Lower lobe of right lung (tissue), 2 donors: ENCODE measurements at regions not wholly inside any gene's neighbourhood (a gene's known extent, or its start where the extent isn't known, plus 50 kb on each side); places are given as distances from the start of the nearest gene placed in this dataset.

Source experiments
- ATAC-seq, 2 donors: fragments of 200-7000 bp; cut with Tn5 transposase; one replicate each; pipeline ENCODE4 v1.9.1; 2020 to 2022; ENCODE audit warnings: mild to moderate bottlenecking in 2 of 2, moderate library complexity in 2 of 2
- DNase-seq: peaks from one replicate; pipeline ENCODE4 v3.0.0-alpha.2; 2020
- H3K27ac ChIP-seq: fragments of 200-600 bp; one replicate; pipeline ENCODE4 v1.8.0; 2022
- H3K27me3 ChIP-seq: fragments of 200-600 bp; one replicate; pipeline ENCODE4 v1.8.0; 2022; ENCODE audit warnings: low read depth
- H3K36me3 ChIP-seq: fragments of 200-600 bp; one replicate; pipeline ENCODE4 v1.8.0; 2022; ENCODE audit warnings: mild to moderate bottlenecking
- H3K4me1 ChIP-seq: fragments of 200-600 bp; one replicate; pipeline ENCODE4 v1.8.0; 2022
- H3K4me3 ChIP-seq: fragments of 200-600 bp; one replicate; pipeline ENCODE4 v1.8.0; 2022; ENCODE audit warnings: mild to moderate bottlenecking
- H3K9me3 ChIP-seq: fragments of 200-600 bp; one replicate; pipeline ENCODE4 v1.8.0; 2022
- intact Hi-C: fragments of 100-400 bp; cut with DNase I; formaldehyde crosslinking; loops from one replicate; pipeline ENCODE4 v1.11.0; 2022
- TF ChIP-seq, protein P1 (sequence below): fragments of 200-600 bp; IDR thresholded peaks from one replicate; pipeline ENCODE4 v1.8.0; 2022; ENCODE audit warnings: antibody characterized with exemption, mild to moderate bottlenecking
- donor health status: DM: no; HTN: yes; CAD: no; lungs with severe emphysema.

DNA sequence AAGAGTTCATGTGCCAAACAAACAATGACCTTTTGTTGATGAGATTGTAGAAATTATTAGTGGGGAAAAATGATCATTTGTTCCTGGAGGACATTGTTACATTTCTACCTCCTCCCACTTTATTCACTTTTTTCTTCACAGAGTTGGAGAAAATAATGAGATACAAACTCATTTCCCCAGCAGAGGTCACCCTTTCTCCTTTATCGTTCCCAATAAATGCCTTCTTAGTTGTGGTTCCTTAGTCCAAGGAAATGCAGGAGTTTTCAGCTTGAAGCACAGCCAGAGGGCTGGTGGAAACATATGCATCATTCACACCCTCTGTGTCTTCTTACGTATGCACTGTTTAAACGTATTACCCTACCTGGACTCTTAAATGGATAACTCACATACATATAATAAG lies 108.8 kb downstream of the SLC4A3 start:
- Histone ChIP-seq H3K4me1 (no peaks in the 10 kb centered on the region), H3K4me3 (no peak overlapping the region), H3K36me3 (no peaks in the 10 kb centered on the region), H3K9me3 (no peaks in the 10 kb centered on the region), H3K27me3 (peaks cover 8% of the 10 kb centered on the region), H3K27ac (no peak overlapping the region)
- TF ChIP-seq, protein P1, sequence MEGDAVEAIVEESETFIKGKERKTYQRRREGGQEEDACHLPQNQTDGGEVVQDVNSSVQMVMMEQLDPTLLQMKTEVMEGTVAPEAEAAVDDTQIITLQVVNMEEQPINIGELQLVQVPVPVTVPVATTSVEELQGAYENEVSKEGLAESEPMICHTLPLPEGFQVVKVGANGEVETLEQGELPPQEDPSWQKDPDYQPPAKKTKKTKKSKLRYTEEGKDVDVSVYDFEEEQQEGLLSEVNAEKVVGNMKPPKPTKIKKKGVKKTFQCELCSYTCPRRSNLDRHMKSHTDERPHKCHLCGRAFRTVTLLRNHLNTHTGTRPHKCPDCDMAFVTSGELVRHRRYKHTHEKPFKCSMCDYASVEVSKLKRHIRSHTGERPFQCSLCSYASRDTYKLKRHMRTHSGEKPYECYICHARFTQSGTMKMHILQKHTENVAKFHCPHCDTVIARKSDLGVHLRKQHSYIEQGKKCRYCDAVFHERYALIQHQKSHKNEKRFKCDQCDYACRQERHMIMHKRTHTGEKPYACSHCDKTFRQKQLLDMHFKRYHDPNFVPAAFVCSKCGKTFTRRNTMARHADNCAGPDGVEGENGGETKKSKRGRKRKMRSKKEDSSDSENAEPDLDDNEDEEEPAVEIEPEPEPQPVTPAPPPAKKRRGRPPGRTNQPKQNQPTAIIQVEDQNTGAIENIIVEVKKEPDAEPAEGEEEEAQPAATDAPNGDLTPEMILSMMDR = peak; percentile 41
- DNase-seq = no peak
- intact Hi-C loops = no loop called here
- ATAC-seq = peak in 1 of 2 donors; percentile 49

DNA sequence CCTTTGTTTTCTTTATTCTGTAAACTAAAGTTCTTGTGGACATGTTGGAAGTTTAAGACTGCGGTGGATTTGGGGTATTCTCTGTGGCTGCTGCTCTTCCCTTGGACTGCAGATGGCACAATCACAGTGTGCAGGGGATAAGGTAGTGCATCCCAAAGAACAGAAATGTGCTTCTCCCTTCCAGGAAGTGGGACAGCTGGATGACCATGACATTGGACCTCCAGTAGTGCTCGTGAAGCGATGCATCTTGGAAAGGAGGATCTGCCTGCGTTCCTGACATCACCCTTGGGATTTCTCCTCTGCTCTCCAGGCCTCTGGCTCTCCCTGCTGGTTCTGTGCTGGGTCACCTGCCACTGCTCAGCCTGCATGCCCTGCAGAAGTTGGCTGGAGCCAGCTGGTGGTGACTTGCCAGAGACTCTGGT lies 109.9 kb downstream of the SLC4A3 start:
- Histone ChIP-seq H3K4me1 (no peaks in the 10 kb centered on the region), H3K27me3 (peaks cover 8% of the 10 kb centered on the region), H3K4me3 (no peak overlapping the region), H3K36me3 (no peaks in the 10 kb centered on the region), H3K9me3 (no peaks in the 10 kb centered on the region), H3K27ac (no peak overlapping the region)
- ATAC-seq = peak in 1 of 2 donors; percentile 13
- intact Hi-C loops = no loop called here
- TF ChIP-seq, protein P1 = no peak
- no peak for DNase-seq

DNA sequence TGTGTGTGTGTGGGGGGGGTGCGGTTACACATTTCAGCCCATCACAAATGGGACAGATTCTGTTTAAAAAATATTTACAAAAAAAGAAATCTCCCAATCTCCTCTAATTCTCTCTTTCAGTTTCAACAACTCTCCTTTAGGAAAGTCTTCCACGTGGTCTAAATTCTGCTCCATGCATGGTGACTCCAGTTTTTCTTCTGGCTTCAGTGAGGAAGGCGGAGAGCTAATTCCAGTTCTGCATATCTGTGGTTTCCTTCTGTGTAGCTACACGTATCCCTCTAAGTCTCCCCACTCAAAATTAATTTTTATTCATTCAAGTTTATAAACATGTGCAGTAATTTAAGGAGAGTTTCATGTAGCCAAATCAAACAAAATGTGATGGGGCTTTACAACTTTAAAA lies 111.6 kb downstream of the SLC4A3 start:
- Histone ChIP-seq H3K27ac (no peak overlapping the region), H3K36me3 (no peaks in the 10 kb centered on the region), H3K27me3 (peaks cover 3% of the 10 kb centered on the region), H3K4me3 (no peak overlapping the region), H3K4me1 (no peaks in the 10 kb centered on the region), H3K9me3 (no peaks in the 10 kb centered on the region)
- DNase-seq = no peak
- TF ChIP-seq, protein P1 = no peak
- intact Hi-C loops = no loop called here
- no peak for ATAC-seq

DNA sequence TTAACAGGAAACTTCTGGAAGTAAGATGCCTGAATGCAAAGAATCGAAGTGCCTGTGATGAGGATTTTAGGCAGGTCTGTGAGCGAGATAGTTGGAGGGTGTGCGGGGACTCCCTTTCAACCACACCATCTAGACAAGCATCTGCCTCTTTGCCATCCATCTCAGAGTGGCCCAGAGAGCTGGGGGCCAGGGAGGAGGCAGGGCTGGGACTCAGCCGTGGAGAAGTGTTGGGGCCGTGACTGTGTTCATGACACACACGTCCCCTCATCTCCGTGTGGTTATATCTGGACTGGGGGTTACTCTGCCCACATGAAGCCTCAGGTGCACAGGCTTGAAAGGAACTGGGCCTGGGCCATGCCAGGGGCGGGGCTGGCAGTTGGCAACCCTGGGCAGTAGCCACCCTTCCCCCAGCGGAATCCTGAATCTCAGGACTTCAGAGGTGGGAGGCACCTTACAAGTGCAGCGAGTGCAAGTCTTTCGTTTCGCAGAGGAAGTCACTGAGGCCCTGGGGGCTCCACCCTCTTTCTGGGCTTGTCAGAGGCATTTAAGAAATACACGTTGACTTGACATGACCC lies 112.5 kb downstream of the SLC4A3 start:
- DNase-seq = no peak
- no peak overlapping the region for H3K4me3 ChIP-seq
- TF ChIP-seq, protein P1 = no peak
- no peaks in the 10 kb centered on the region for H3K4me1 ChIP-seq
- no peak for ATAC-seq
- no peaks in the 10 kb centered on the region for H3K9me3 ChIP-seq
- no peaks in the 10 kb centered on the region for H3K36me3 ChIP-seq
- H3K27ac ChIP-seq = no peak overlapping the region
- H3K27me3 ChIP-seq = peaks cover 3% of the 10 kb centered on the region
- intact Hi-C loops = no loop called here

DNA sequence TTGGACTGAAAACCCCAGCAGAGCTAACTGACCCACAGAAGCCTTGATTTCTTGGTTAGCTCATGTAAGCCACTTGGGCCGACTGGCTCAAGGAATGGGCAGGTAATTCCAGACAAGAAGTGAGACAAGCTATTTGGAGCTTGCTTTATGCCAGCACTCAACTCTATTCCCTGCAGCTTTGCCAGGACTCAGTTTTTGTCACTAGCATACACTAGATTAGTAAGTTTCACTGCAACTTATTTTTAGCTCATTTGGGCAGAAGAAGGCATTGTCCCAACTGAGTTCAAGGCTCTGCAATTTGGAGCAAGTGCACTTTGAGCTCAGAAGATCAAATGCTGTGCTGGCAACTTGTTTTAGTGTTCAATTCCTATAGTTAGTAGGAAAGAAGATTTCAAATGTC lies 116.1 kb downstream of the SLC4A3 start:
- no peaks in the 10 kb centered on the region for H3K36me3 ChIP-seq
- TF ChIP-seq, protein P1 = no peak
- no peak overlapping the region for H3K27ac ChIP-seq
- peaks cover 3% of the 10 kb centered on the region for H3K27me3 ChIP-seq
- H3K9me3 ChIP-seq = no peaks in the 10 kb centered on the region
- ATAC-seq = no peak
- no peak for DNase-seq
- H3K4me1 ChIP-seq = no peaks in the 10 kb centered on the region
- no peak overlapping the region for H3K4me3 ChIP-seq
- intact Hi-C loops = no loop called here

DNA sequence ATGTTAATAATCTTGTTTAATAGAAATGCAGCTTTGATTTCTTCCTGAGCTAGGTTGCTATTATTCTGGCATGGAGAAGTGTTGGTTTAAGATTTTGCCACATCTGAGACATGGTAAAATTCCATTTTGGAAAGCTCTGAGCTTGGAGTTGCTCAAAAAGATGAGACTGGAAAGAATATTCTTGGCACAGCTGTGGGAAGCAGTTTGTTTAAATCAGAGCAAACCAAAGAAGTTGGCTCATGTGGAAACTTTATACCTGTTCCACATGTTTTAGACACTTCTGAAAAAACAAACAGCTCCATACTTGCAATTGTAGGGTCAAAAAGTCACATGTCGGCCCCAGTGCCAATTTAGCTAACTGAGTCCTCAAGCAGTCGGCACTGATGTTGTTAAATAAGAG lies 116.6 kb downstream of the SLC4A3 start:
- ATAC-seq = no peak

More for the DNA sequence above, 116.6 kb downstream of the SLC4A3 start:
- H3K36me3 ChIP-seq = no peaks in the 10 kb centered on the region
- DNase-seq = no peak
- H3K4me3 ChIP-seq = no peak overlapping the region
- TF ChIP-seq, protein P1 = no peak
- intact Hi-C loops = no loop called here
- H3K4me1 ChIP-seq = no peaks in the 10 kb centered on the region
- no peaks in the 10 kb centered on the region for H3K9me3 ChIP-seq
- H3K27ac ChIP-seq = no peak overlapping the region
- H3K27me3 ChIP-seq = peaks cover 3% of the 10 kb centered on the region
